ENCODE measurements at regions not wholly inside any gene's neighbourhood (a gene's known extent, or its start where the extent isn't known, plus 50 kb on each side); places are given as distances from the start of the nearest gene placed in this dataset.

DNA sequence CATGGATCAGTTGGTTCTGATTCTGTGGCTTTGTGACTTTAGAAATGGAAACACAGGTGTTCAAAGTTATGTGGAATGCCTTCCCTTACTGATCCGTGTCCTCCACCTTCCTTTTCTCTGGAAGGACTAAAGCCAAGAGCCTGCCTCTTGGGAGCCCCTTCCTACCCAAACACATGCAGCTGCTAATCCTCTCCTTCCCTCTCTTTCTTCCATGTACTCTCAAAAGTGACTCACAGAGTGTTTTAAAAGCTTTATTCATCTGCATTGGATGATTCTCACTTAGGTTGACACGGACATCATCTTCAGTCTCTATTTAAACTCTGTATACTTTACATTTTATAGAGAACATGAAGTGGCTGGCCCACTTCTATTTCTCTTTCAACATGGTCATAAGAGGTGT, 856.5 kb upstream of the ARPP21 start:
- no peak for ATAC-seq
- Histone ChIP-seq H3K79me2 (ENCODE audit: control insufficient read depth, insufficient read depth, low read length) (no peaks in the 10 kb centered on the region), H4K20me1 (ENCODE audit: control insufficient read depth, insufficient read depth) (no peaks in the 10 kb centered on the region), H3K4me3 (no peak overlapping the region), H3K4me1 (ENCODE audit: control insufficient read depth, insufficient read depth, low read length) (no peaks in the 10 kb centered on the region), H3K4me2 (ENCODE audit: control insufficient read depth, insufficient read depth) (no peak overlapping the region), H3K36me3 (ENCODE audit: control insufficient read depth in 2 of 2, insufficient read depth in 2 of 2, low read length in 1 of 2) (no peaks in the 10 kb centered on the region), H3K27me3 (replicated peaks in 1 of 2; ENCODE audit: control insufficient read depth in 2 of 2, insufficient read depth in 2 of 2, low read length in 1 of 2) (no peaks in the 10 kb centered on the region), H2AFZ (ENCODE audit: control insufficient read depth, low read depth, low read length) (no peak overlapping the region), H3K27ac (ENCODE audit: control insufficient read depth, insufficient read depth) (no peak overlapping the region), H3K9ac (ENCODE audit: control insufficient read depth, insufficient read depth, low read length) (no peak overlapping the region), H3K9me3 (replicated peaks; ENCODE audit: control insufficient read depth, insufficient read depth, low read length) (no peaks in the 10 kb centered on the region)
- WGBS (ENCODE audit: insufficient coverage, insufficient replicate concordance, low lambda C conversion rate, missing lambda C conversion rate): 0% methylated on average over 2 of the region's 2 CpGs
- in situ Hi-C loops (cut with MboI): no loop called here
- BruUV-seq (replicated peaks): no TSS peak
- ChIA-PET SMC1A (ENCODE audit: uncharacterized antibody, unreplicated experiment) (no interaction called here), RAD21 (ENCODE audit: unreplicated experiment) (no interaction called here), POLR2A (no interaction called here), CTCF (no interaction called here)
- TF ChIP-seq JUNB (IDR thresholded peaks at IDR 0.05) (no peak), ZBED1 (IDR thresholded peaks at IDR 0.05; ENCODE audit: borderline replicate concordance) (no peak), HDAC6 (IDR thresholded peaks at IDR 0.05; ENCODE audit: unreplicated experiment) (no peak), TAF1 (IDR thresholded peaks at IDR 0.05; ENCODE audit: borderline replicate concordance, low read depth, low read length) (no peak), RELA (IDR thresholded peaks at IDR 0.05; ENCODE audit: borderline replicate concordance, partially characterized antibody) (no peak), NFXL1 (IDR thresholded peaks at IDR 0.05; ENCODE audit: borderline replicate concordance) (no peak), FOXK2 (IDR thresholded peaks at IDR 0.05) (no peak), E4F1 (IDR thresholded peaks at IDR 0.05; ENCODE audit: borderline replicate concordance, partially characterized antibody) (no peak), RFX5 (IDR thresholded peaks at IDR 0.05; ENCODE audit: low read depth, low read length) (no peak), RUNX3 (IDR thresholded peaks at IDR 0.05; ENCODE audit: low read length) (no peak), POLR2AphosphoS5 (IDR thresholded peaks at IDR 0.05; ENCODE audit: low read length) (no peak), PKNOX1 (IDR thresholded peaks at IDR 0.05) (no peak), HDAC2 (IDR thresholded peaks at IDR 0.05) (no peak)
- TF ChIP-seq, protein P1, sequence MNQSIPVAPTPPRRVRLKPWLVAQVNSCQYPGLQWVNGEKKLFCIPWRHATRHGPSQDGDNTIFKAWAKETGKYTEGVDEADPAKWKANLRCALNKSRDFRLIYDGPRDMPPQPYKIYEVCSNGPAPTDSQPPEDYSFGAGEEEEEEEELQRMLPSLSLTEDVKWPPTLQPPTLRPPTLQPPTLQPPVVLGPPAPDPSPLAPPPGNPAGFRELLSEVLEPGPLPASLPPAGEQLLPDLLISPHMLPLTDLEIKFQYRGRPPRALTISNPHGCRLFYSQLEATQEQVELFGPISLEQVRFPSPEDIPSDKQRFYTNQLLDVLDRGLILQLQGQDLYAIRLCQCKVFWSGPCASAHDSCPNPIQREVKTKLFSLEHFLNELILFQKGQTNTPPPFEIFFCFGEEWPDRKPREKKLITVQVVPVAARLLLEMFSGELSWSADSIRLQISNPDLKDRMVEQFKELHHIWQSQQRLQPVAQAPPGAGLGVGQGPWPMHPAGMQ (IDR thresholded peaks at IDR 0.05; ENCODE audit: borderline replicate concordance): no peak
- TF ChIP-seq, protein P2, sequence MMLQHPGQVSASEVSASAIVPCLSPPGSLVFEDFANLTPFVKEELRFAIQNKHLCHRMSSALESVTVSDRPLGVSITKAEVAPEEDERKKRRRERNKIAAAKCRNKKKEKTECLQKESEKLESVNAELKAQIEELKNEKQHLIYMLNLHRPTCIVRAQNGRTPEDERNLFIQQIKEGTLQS (IDR thresholded peaks at IDR 0.05; ENCODE audit: borderline replicate concordance, extremely low read depth, low read depth, low read length): no peak
- TF ChIP-seq, protein P3, sequence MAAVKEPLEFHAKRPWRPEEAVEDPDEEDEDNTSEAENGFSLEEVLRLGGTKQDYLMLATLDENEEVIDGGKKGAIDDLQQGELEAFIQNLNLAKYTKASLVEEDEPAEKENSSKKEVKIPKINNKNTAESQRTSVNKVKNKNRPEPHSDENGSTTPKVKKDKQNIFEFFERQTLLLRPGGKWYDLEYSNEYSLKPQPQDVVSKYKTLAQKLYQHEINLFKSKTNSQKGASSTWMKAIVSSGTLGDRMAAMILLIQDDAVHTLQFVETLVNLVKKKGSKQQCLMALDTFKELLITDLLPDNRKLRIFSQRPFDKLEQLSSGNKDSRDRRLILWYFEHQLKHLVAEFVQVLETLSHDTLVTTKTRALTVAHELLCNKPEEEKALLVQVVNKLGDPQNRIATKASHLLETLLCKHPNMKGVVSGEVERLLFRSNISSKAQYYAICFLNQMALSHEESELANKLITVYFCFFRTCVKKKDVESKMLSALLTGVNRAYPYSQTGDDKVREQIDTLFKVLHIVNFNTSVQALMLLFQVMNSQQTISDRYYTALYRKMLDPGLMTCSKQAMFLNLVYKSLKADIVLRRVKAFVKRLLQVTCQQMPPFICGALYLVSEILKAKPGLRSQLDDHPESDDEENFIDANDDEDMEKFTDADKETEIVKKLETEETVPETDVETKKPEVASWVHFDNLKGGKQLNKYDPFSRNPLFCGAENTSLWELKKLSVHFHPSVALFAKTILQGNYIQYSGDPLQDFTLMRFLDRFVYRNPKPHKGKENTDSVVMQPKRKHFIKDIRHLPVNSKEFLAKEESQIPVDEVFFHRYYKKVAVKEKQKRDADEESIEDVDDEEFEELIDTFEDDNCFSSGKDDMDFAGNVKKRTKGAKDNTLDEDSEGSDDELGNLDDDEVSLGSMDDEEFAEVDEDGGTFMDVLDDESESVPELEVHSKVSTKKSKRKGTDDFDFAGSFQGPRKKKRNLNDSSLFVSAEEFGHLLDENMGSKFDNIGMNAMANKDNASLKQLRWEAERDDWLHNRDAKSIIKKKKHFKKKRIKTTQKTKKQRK (IDR thresholded peaks at IDR 0.05; ENCODE audit: low read depth, low read length): no peak
- FAIRE-seq: no peak
- DNase-seq (ENCODE audit: low read depth, low spot score): no peak
- intact Hi-C loops (cut with micrococcal nuclease; ENCODE audit: unreplicated experiment): no loop called here
